ENCODE measurements at regions not wholly inside any gene's neighbourhood (a gene's known extent, or its start where the extent isn't known, plus 50 kb on each side); places are given as distances from the start of the nearest gene placed in this dataset.

- TF ChIP-seq CTCF (conservative IDR thresholded peaks at IDR 0.05; ENCODE audit: low read depth, low read length) (peak; percentile 70), EZH2 (IDR thresholded peaks at IDR 0.05; ENCODE audit: low read length, unreplicated experiment) (no peak), EZH2phosphoT487 (IDR thresholded peaks at IDR 0.05; ENCODE audit: borderline replicate concordance, low read length) (no peak)
Observed at GRCh38 chr6:99119109-99120031, 171.6 kb upstream of the FBXL4 start.
